SK-N-SH (cell line): ENCODE measurements at regions not wholly inside any gene's neighbourhood (a gene's known extent, or its start where the extent isn't known, plus 50 kb on each side); places are given as distances from the start of the nearest gene placed in this dataset.

ENCODE experiments used
- CTCF ChIA-PET: fragments of 300-600, 350-600 bp; formaldehyde crosslinking; extraction: SDS; loops from one replicate; lab custom pipeline; 2021; lab: Yijun Ruan, JAX
- POLR2A ChIA-PET: fragments of 350-600 bp; sonication (Branson Sonifier 250); formaldehyde crosslinking; extraction: SDS; loops from one replicate; lab custom pipeline; 2020; ENCODE audit warnings: antibody characterized with exemption, inconsistent platforms; lab: Yijun Ruan, JAX
- DNase-seq: peaks from one replicate; pipeline ENCODE4 v3.0.0; 2012
- H2AFZ ChIP-seq: fragments of 200-600 bp; sonication (generic); 2 replicates; pipeline ENCODE4 v1.8.1; 2016; ENCODE audit warnings: antibody characterized with exemption, mild to moderate bottlenecking, low read depth
- H3F3A ChIP-seq: fragments of 200-600 bp; sonication (generic); replicated peaks from 2 replicates; pipeline ENCODE3; 2016; ENCODE audit warnings: antibody characterized with exemption, mild to moderate bottlenecking; ENCODE audit not compliant: insufficient read depth
- H3K27ac ChIP-seq, 2 experiments: fragments of 200-500 bp in 1 of 2; fragments of 200-600 bp in 1 of 2; sonication (Bioruptor generic) in 1 of 2; sonication (generic), shearing (Covaris generic) in 1 of 2; 2 replicates each; pipeline versions ENCODE4 v1.5.1 to v1.6.1; 2014 to 2016; ENCODE audit warnings: low read depth in 2 of 2, inconsistent platforms in 1 of 2, low read length in 1 of 2, mild to moderate bottlenecking in 1 of 2, mixed read lengths in 1 of 2
- H3K27me3 ChIP-seq: fragments of 200-600 bp; sonication (generic), shearing (Covaris generic); 2 replicates; pipeline ENCODE4 v1.6.1; 2016; ENCODE audit warnings: mixed run types; ENCODE audit not compliant: insufficient read depth
- H3K36me3 ChIP-seq, 2 experiments: fragments of 200-500 bp in 1 of 2; fragments of 200-600 bp in 1 of 2; sonication (Bioruptor generic) in 1 of 2; sonication (generic) in 1 of 2; replicated peaks in 1 of 2; 2 replicates each; pipeline versions ENCODE3 to v1.5.1; 2014 to 2016; ENCODE audit warnings: low read length in 1 of 2, mild to moderate bottlenecking in 1 of 2; ENCODE audit not compliant: insufficient read depth in 2 of 2, control insufficient read depth in 1 of 2
- H3K4me1 ChIP-seq, 2 experiments: fragments of 200-500 bp in 1 of 2; fragments of 200-600 bp in 1 of 2; sonication (Bioruptor generic) in 1 of 2; sonication (generic), shearing (Covaris generic) in 1 of 2; 2 replicates each; pipeline versions ENCODE4 v1.5.1 to v1.6.1; 2014 to 2016; ENCODE audit warnings: low read depth in 1 of 2, low read length in 1 of 2, mixed run types in 1 of 2; ENCODE audit not compliant: insufficient read depth in 2 of 2, control insufficient read depth in 1 of 2
- H3K4me2 ChIP-seq: fragments of 200-600 bp; sonication (generic), shearing (Covaris generic); 2 replicates; pipeline ENCODE4 v1.6.1; 2017; ENCODE audit warnings: mixed run types
- H3K4me3 ChIP-seq, 2 experiments: fragments of 200-500 bp in 1 of 2; fragments of 200-600 bp in 1 of 2; sonication (Bioruptor generic) in 1 of 2; sonication (generic), shearing (Covaris generic) in 1 of 2; 2 replicates each; pipeline versions ENCODE4 v1.5.1 to v1.8.1; 2014 to 2016; ENCODE audit warnings: low read depth in 2 of 2, inconsistent platforms in 1 of 2, low read length in 1 of 2, mild to moderate bottlenecking in 1 of 2, mixed read lengths in 1 of 2, moderate library complexity in 1 of 2
- H3K79me2 ChIP-seq: fragments of 200-600 bp; sonication (generic); 2 replicates; pipeline ENCODE4 v1.8.1; 2017; ENCODE audit warnings: mild to moderate bottlenecking; ENCODE audit not compliant: insufficient read depth
- H3K9ac ChIP-seq: fragments of 200-600 bp; sonication (generic); 2 replicates; pipeline ENCODE4 v1.6.1; 2017; ENCODE audit warnings: mixed run types
- H3K9me2 ChIP-seq: fragments of 200-600 bp; sonication (generic); 2 replicates; pipeline ENCODE4 v1.6.1; 2017; ENCODE audit warnings: mixed run types
- H3K9me3 ChIP-seq: fragments of 200-600 bp; sonication (generic); 2 replicates; pipeline ENCODE4 v1.6.1; 2017; ENCODE audit warnings: mixed run types, mild to moderate bottlenecking, moderate library complexity
- H4K20me1 ChIP-seq: fragments of 200-600 bp; sonication (generic); 2 replicates; pipeline ENCODE4 v1.6.1; 2017; ENCODE audit warnings: mild to moderate bottlenecking, mixed run types; ENCODE audit not compliant: insufficient read depth
- EP300 ChIP-seq, 2 experiments: IDR thresholded peaks; 2 replicates each; pipeline versions ENCODE4 v1.4.0 to v1.6.1; 2012; ENCODE audit warnings: borderline replicate concordance in 1 of 2, low read depth in 1 of 2, low read length in 1 of 2
- FOSL2 ChIP-seq: IDR thresholded peaks from 2 replicates; pipeline ENCODE4 v1.4.0; 2012; ENCODE audit warnings: low read depth, mild to moderate bottlenecking, moderate library complexity, borderline replicate concordance
- GABPA ChIP-seq: IDR thresholded peaks from 2 replicates; pipeline ENCODE4 v1.4.0; 2012; ENCODE audit warnings: low read depth, mild to moderate bottlenecking
- MXI1 ChIP-seq: IDR thresholded peaks from 2 replicates; pipeline ENCODE4 v1.6.1; 2012; ENCODE audit warnings: mild to moderate bottlenecking, low read depth, low read length, improper control_type of control experiment
- NFIC ChIP-seq: IDR thresholded peaks from 2 replicates; pipeline ENCODE4 v1.4.0; 2012; ENCODE audit warnings: borderline replicate concordance
- RCOR1 ChIP-seq: fragments of 150-350 bp; IDR thresholded peaks from 2 replicates; pipeline ENCODE4 v1.6.1; 2017; ENCODE audit warnings: antibody characterized with exemption, low read length
- RXRA ChIP-seq: IDR thresholded peaks from 2 replicates; pipeline ENCODE4 v1.4.0; 2012; ENCODE audit warnings: low read depth, mild to moderate bottlenecking, borderline replicate concordance
- SMC3 ChIP-seq: IDR thresholded peaks from 2 replicates; pipeline ENCODE4 v1.6.1; 2012; ENCODE audit warnings: low read depth, low read length, improper control_type of control experiment
- TAF1 ChIP-seq: IDR thresholded peaks from 2 replicates; pipeline ENCODE4 v1.6.1; 2012; ENCODE audit warnings: low read depth, mild to moderate bottlenecking, low read length, moderate library complexity, borderline replicate concordance
- TCF12 ChIP-seq: IDR thresholded peaks from 2 replicates; pipeline ENCODE4 v1.4.0; 2012
- WGBS: methylation state at CpG from one replicate; pipeline ENCODE4 v1.1.6; 2017; ENCODE audit warnings: low lambda C conversion rate; 5-methylcytosine and 5-hydroxymethylcytosine counted together
- TF ChIP-seq, protein P1 (sequence below): fragments of 150-350 bp; IDR thresholded peaks from 2 replicates; pipeline ENCODE4 v1.6.1; 2016; ENCODE audit warnings: mild to moderate bottlenecking, low read depth, low read length
- TF ChIP-seq, protein P2 (sequence below): fragments of 150-350 bp; IDR thresholded peaks from 2 replicates; pipeline ENCODE4 v1.6.1; 2017; ENCODE audit warnings: antibody characterized with exemption, low read length, low read depth, borderline replicate concordance
- TF ChIP-seq, protein P3 (sequence below): fragments of 200-600 bp; sonication (generic); IDR thresholded peaks from 2 replicates; pipeline ENCODE4 v1.6.1; 2017; ENCODE audit warnings: antibody characterized with exemption, mild to moderate bottlenecking, moderate library complexity
- TF ChIP-seq, protein P4 (sequence below): IDR thresholded peaks from 2 replicates; pipeline ENCODE4 v1.4.0; 2012; ENCODE audit warnings: low read depth, borderline replicate concordance
- TF ChIP-seq, protein P5 (sequence below): IDR thresholded peaks from 2 replicates; pipeline ENCODE4; 2012

DNA sequence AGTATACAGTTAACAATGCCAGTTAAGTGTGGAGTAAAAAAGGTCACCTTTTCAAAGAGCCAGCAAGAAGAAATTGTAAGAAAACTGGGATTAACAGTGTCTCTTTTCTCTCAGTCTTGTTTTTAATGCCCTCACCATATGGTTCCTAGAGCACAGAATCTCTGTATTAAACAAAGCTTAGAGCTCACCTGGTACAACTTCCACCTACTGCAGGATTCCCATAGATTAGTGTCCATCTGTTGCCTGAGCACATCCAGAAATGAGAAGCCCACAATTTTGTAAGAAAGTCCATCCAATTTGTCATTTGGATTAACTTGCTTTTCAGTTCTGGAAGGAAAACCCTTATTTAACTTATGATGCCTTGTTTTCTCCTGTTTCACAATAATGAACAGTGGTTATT, 1037.1 kb downstream of the STPG2 start:
- Histone ChIP-seq H4K20me1 (no peaks in the 10 kb centered on the region), H3K9me3 (no peaks in the 10 kb centered on the region), H3K9ac (no peak overlapping the region), H3K4me2 (no peak overlapping the region), H3K79me2 (no peaks in the 10 kb centered on the region), H2AFZ (no peak overlapping the region), H3K4me1 (no peaks in the 10 kb centered on the region), H3K27me3 (no peaks in the 10 kb centered on the region), H3K9me2 (no peaks in the 10 kb centered on the region), H3K27ac (no peak overlapping the region), H3F3A (no peaks in the 10 kb centered on the region), H3K4me3 (no peak overlapping the region), H3K36me3 (no peaks in the 10 kb centered on the region)
- ChIA-PET CTCF (interaction anchor here (1.0 kb wide), 1 partner anchor 17 kb away, joined by 3 read pairs; no protein-coding TSS in a partner anchor), POLR2A (no interaction called here)
- no peak for DNase-seq
- TF ChIP-seq MXI1 (no peak), GABPA (no peak), NFIC (no peak), TCF12 (no peak), RCOR1 (no peak), SMC3 (no peak), RXRA (no peak), TAF1 (no peak)
- TF ChIP-seq, protein P1, sequence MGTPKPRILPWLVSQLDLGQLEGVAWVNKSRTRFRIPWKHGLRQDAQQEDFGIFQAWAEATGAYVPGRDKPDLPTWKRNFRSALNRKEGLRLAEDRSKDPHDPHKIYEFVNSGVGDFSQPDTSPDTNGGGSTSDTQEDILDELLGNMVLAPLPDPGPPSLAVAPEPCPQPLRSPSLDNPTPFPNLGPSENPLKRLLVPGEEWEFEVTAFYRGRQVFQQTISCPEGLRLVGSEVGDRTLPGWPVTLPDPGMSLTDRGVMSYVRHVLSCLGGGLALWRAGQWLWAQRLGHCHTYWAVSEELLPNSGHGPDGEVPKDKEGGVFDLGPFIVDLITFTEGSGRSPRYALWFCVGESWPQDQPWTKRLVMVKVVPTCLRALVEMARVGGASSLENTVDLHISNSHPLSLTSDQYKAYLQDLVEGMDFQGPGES, result no peak
- TF ChIP-seq, protein P2, sequence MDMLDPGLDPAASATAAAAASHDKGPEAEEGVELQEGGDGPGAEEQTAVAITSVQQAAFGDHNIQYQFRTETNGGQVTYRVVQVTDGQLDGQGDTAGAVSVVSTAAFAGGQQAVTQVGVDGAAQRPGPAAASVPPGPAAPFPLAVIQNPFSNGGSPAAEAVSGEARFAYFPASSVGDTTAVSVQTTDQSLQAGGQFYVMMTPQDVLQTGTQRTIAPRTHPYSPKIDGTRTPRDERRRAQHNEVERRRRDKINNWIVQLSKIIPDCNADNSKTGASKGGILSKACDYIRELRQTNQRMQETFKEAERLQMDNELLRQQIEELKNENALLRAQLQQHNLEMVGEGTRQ, result no peak
- TF ChIP-seq, protein P3, sequence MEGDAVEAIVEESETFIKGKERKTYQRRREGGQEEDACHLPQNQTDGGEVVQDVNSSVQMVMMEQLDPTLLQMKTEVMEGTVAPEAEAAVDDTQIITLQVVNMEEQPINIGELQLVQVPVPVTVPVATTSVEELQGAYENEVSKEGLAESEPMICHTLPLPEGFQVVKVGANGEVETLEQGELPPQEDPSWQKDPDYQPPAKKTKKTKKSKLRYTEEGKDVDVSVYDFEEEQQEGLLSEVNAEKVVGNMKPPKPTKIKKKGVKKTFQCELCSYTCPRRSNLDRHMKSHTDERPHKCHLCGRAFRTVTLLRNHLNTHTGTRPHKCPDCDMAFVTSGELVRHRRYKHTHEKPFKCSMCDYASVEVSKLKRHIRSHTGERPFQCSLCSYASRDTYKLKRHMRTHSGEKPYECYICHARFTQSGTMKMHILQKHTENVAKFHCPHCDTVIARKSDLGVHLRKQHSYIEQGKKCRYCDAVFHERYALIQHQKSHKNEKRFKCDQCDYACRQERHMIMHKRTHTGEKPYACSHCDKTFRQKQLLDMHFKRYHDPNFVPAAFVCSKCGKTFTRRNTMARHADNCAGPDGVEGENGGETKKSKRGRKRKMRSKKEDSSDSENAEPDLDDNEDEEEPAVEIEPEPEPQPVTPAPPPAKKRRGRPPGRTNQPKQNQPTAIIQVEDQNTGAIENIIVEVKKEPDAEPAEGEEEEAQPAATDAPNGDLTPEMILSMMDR, result no peak
- TF ChIP-seq, protein P4, sequence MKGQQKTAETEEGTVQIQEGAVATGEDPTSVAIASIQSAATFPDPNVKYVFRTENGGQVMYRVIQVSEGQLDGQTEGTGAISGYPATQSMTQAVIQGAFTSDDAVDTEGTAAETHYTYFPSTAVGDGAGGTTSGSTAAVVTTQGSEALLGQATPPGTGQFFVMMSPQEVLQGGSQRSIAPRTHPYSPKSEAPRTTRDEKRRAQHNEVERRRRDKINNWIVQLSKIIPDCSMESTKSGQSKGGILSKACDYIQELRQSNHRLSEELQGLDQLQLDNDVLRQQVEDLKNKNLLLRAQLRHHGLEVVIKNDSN, result no peak

DNA sequence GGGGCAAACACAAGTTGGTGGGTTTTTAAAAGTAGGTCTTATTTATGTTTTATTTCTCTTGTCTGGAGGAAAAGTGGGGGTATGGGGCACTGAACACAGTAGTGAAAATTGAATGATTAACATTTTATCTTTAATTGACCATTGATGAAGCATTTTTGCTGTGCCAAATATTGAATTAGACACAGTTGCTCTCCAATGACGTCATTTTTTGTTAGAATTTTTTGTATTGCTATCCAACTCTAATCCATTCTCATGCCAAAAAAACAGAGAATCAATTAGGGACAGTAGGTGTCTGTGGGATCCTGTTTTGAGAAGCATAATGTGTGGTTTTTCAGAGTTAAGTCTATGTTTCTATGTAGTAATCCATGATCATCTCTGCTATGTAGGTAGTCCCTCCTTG, 1032.8 kb downstream of the STPG2 start:
- H3K79me2 ChIP-seq, result no peaks in the 10 kb centered on the region
- no peak for DNase-seq
- no peak overlapping the region for H3K9ac ChIP-seq
- no peaks in the 10 kb centered on the region for H3K27me3 ChIP-seq
- no peak overlapping the region for H2AFZ ChIP-seq
- no peaks in the 10 kb centered on the region for H3K9me3 ChIP-seq
- no peak overlapping the region for H3K4me2 ChIP-seq
- no peak overlapping the region for H3K4me3 ChIP-seq
- TF ChIP-seq, protein P5, sequence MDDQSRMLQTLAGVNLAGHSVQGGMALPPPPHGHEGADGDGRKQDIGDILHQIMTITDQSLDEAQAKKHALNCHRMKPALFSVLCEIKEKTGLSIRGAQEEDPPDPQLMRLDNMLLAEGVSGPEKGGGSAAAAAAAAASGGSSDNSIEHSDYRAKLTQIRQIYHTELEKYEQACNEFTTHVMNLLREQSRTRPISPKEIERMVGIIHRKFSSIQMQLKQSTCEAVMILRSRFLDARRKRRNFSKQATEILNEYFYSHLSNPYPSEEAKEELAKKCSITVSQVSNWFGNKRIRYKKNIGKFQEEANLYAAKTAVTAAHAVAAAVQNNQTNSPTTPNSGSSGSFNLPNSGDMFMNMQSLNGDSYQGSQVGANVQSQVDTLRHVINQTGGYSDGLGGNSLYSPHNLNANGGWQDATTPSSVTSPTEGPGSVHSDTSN, result no peak
- TF ChIP-seq TCF12, result no peak
- no peak for TF ChIP-seq SMC3
- TF ChIP-seq FOSL2, result no peak
- no peak for TF ChIP-seq EP300 (IDR thresholded peaks at IDR 0.05; ENCODE audit: borderline replicate concordance in 1 of 2, low read depth in 1 of 2, low read length in 1 of 2)
- ChIA-PET POLR2A (no interaction called here), CTCF (no interaction called here)
- WGBS, result 28% methylated on average over 1 of the region's 1 CpG
- no peak overlapping the region for H3K27ac ChIP-seq
- H3K9me2 ChIP-seq, result no peaks in the 10 kb centered on the region
- H3K4me1 ChIP-seq, result no peaks in the 10 kb centered on the region
- H4K20me1 ChIP-seq, result no peaks in the 10 kb centered on the region
- H3K36me3 ChIP-seq, result no peaks in the 10 kb centered on the region
- no peaks in the 10 kb centered on the region for H3F3A ChIP-seq
